ENCODE measurements at regions not wholly inside any gene's neighbourhood (a gene's known extent, or its start where the extent isn't known, plus 50 kb on each side); places are given as distances from the start of the nearest gene placed in this dataset.

DNA sequence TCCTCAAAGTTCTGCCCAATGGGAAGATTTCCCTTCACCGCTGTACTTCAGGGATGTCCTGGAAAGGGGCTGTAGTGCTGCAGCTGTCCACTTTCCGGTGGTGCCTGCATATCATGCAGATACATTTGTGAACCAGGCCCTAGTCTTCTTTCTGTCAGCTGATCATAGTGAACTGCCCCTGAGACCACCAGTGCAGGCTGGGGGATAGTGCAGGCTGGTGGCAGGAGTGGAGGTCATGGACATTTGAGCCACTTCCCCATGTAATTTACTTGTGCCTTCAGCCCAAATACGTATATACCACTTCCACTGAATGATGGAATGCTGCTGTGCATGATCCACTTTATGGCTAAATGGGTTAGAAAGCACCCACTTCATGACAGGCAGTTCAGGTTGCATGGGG is 120.0 kb downstream of the ZNF280B start:
- ATAC-seq, result no peak
- TF ChIP-seq, protein P1, sequence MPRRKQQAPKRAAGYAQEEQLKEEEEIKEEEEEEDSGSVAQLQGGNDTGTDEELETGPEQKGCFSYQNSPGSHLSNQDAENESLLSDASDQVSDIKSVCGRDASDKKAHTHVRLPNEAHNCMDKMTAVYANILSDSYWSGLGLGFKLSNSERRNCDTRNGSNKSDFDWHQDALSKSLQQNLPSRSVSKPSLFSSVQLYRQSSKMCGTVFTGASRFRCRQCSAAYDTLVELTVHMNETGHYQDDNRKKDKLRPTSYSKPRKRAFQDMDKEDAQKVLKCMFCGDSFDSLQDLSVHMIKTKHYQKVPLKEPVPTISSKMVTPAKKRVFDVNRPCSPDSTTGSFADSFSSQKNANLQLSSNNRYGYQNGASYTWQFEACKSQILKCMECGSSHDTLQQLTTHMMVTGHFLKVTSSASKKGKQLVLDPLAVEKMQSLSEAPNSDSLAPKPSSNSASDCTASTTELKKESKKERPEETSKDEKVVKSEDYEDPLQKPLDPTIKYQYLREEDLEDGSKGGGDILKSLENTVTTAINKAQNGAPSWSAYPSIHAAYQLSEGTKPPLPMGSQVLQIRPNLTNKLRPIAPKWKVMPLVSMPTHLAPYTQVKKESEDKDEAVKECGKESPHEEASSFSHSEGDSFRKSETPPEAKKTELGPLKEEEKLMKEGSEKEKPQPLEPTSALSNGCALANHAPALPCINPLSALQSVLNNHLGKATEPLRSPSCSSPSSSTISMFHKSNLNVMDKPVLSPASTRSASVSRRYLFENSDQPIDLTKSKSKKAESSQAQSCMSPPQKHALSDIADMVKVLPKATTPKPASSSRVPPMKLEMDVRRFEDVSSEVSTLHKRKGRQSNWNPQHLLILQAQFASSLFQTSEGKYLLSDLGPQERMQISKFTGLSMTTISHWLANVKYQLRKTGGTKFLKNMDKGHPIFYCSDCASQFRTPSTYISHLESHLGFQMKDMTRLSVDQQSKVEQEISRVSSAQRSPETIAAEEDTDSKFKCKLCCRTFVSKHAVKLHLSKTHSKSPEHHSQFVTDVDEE (CRISPR knock-in tag; IDR thresholded peaks at IDR 0.05), result no peak

DNA sequence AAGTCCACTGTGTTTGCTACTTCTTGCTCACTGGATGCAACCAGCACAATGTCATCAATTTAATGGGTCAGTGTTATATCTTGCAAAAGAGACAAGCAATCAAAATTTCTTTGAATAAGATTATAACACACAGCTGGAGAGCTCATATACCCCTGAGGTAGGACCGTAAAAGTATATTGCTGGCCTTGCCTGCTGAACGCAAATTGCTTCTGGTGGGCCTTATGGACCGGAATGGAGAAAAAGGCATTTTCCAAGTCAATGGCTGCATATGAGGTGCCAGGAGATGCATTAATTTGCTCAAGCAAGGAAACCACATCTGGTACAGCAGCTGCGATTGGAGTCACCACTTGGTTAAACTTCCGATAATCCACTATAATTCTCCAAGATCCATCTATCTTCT is 119.1 kb downstream of the ZNF280B start:
- TF ChIP-seq ZC3H10 (CRISPR knock-in tag; IDR thresholded peaks at IDR 0.05) (no peak), OSR1 (CRISPR knock-in tag; IDR thresholded peaks at IDR 0.05) (no peak), ZFP3 (CRISPR knock-in tag; IDR thresholded peaks at IDR 0.05) (no peak), RARB (CRISPR knock-in tag; IDR thresholded peaks at IDR 0.05) (no peak), BACH2 (CRISPR knock-in tag; IDR thresholded peaks at IDR 0.05; ENCODE audit: borderline replicate concordance) (no peak), SNAI2 (CRISPR knock-in tag; IDR thresholded peaks at IDR 0.05) (no peak), ESRRG (CRISPR knock-in tag; IDR thresholded peaks at IDR 0.05) (no peak), GLIS3 (CRISPR knock-in tag; IDR thresholded peaks at IDR 0.05) (no peak), CSDC2 (CRISPR knock-in tag; IDR thresholded peaks at IDR 0.05) (no peak), ISL1 (CRISPR knock-in tag; IDR thresholded peaks at IDR 0.05) (no peak), TOX (CRISPR knock-in tag; IDR thresholded peaks at IDR 0.05; ENCODE audit: borderline replicate concordance) (no peak), ARNTL (CRISPR knock-in tag; IDR thresholded peaks at IDR 0.05; ENCODE audit: borderline replicate concordance, low read depth) (no peak), ZFP30 (CRISPR knock-in tag; IDR thresholded peaks at IDR 0.05) (no peak), PPARA (CRISPR knock-in tag; IDR thresholded peaks at IDR 0.05; ENCODE audit: borderline replicate concordance) (no peak)
- TF ChIP-seq, protein P2, sequence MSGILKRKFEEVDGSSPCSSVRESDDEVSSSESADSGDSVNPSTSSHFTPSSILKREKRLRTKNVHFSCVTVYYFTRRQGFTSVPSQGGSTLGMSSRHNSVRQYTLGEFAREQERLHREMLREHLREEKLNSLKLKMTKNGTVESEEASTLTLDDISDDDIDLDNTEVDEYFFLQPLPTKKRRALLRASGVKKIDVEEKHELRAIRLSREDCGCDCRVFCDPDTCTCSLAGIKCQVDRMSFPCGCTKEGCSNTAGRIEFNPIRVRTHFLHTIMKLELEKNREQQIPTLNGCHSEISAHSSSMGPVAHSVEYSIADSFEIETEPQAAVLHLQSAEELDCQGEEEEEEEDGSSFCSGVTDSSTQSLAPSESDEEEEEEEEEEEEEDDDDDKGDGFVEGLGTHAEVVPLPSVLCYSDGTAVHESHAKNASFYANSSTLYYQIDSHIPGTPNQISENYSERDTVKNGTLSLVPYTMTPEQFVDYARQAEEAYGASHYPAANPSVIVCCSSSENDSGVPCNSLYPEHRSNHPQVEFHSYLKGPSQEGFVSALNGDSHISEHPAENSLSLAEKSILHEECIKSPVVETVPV (CRISPR knock-in tag; IDR thresholded peaks at IDR 0.05), result no peak
- TF ChIP-seq, protein P3, sequence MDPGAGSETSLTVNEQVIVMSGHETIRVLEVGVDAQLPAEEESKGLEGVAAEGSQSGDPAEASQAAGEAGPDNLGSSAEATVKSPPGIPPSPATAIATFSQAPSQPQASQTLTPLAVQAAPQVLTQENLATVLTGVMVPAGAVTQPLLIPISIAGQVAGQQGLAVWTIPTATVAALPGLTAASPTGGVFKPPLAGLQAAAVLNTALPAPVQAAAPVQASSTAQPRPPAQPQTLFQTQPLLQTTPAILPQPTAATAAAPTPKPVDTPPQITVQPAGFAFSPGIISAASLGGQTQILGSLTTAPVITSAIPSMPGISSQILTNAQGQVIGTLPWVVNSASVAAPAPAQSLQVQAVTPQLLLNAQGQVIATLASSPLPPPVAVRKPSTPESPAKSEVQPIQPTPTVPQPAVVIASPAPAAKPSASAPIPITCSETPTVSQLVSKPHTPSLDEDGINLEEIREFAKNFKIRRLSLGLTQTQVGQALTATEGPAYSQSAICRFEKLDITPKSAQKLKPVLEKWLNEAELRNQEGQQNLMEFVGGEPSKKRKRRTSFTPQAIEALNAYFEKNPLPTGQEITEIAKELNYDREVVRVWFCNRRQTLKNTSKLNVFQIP (CRISPR knock-in tag; IDR thresholded peaks at IDR 0.05; ENCODE audit: borderline replicate concordance, low read depth), result no peak
- TF ChIP-seq, protein P4, sequence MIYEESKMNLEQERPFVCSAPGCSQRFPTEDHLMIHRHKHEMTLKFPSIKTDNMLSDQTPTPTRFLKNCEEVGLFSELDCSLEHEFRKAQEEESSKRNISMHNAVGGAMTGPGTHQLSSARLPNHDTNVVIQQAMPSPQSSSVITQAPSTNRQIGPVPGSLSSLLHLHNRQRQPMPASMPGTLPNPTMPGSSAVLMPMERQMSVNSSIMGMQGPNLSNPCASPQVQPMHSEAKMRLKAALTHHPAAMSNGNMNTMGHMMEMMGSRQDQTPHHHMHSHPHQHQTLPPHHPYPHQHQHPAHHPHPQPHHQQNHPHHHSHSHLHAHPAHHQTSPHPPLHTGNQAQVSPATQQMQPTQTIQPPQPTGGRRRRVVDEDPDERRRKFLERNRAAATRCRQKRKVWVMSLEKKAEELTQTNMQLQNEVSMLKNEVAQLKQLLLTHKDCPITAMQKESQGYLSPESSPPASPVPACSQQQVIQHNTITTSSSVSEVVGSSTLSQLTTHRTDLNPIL (CRISPR knock-in tag; IDR thresholded peaks at IDR 0.05; ENCODE audit: low read depth), result no peak
- TF ChIP-seq, protein P1 (CRISPR knock-in tag; IDR thresholded peaks at IDR 0.05), result no peak
- ATAC-seq, result no peak

DNA sequence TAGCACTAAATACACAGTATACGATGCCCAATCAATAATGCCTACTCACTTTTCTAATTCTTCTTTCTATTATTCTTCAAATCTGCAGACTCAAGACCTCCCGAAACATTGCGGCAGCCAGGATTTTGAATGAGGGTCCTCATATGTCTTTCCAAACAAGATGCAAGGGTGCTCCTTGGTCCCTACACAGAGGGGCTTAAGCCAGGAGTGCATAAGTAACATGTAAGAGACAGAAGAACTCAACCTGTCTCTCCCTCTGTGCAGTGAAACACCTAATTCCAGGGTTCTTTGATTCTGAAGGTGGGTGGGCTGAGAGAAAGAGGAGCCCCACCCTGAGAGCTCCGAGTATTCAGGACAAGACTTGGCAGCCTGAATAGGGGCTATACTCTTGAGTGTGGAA is 117.6 kb downstream of the ZNF280B start:
- TF ChIP-seq CSDC2 (CRISPR knock-in tag; IDR thresholded peaks at IDR 0.05) (no peak), OSR1 (CRISPR knock-in tag; IDR thresholded peaks at IDR 0.05) (no peak), RARB (CRISPR knock-in tag; IDR thresholded peaks at IDR 0.05) (no peak), ARNTL (CRISPR knock-in tag; IDR thresholded peaks at IDR 0.05; ENCODE audit: borderline replicate concordance, low read depth) (no peak), ZFP30 (CRISPR knock-in tag; IDR thresholded peaks at IDR 0.05) (no peak), TOX (CRISPR knock-in tag; IDR thresholded peaks at IDR 0.05; ENCODE audit: borderline replicate concordance) (no peak)
- TF ChIP-seq, protein P5, sequence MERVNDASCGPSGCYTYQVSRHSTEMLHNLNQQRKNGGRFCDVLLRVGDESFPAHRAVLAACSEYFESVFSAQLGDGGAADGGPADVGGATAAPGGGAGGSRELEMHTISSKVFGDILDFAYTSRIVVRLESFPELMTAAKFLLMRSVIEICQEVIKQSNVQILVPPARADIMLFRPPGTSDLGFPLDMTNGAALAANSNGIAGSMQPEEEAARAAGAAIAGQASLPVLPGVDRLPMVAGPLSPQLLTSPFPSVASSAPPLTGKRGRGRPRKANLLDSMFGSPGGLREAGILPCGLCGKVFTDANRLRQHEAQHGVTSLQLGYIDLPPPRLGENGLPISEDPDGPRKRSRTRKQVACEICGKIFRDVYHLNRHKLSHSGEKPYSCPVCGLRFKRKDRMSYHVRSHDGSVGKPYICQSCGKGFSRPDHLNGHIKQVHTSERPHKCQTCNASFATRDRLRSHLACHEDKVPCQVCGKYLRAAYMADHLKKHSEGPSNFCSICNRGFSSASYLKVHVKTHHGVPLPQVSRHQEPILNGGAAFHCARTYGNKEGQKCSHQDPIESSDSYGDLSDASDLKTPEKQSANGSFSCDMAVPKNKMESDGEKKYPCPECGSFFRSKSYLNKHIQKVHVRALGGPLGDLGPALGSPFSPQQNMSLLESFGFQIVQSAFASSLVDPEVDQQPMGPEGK (CRISPR knock-in tag; IDR thresholded peaks at IDR 0.05; ENCODE audit: borderline replicate concordance), result no peak
- no peak for ATAC-seq
